ENCODE measurements at regions not wholly inside any gene's neighbourhood (a gene's known extent, or its start where the extent isn't known, plus 50 kb on each side); places are given as distances from the start of the nearest gene placed in this dataset.

GRCh38 chr4:11715753-11716521 lies 287.2 kb upstream of the HS3ST1 start:
- no peak for DNase-seq (ENCODE audit: low read depth in 2 of 2)
- no peak for TF ChIP-seq CTCF (IDR thresholded peaks at IDR 0.05; ENCODE audit: low read depth, low read length)

GRCh38 chr4:11710453-11711093 lies 281.9 kb upstream of the HS3ST1 start:
- no peak overlapping the region for H3K4me3 ChIP-seq (replicated peaks in 1 of 2; ENCODE audit: low read depth in 2 of 2, low read length in 2 of 2)
- no peak for DNase-seq (ENCODE audit: low read depth in 2 of 2)
- TF ChIP-seq CTCF (IDR thresholded peaks at IDR 0.05; ENCODE audit: low read depth, low read length), result no peak

More at GRCh38 chr4:11715753-11716521, 287.2 kb upstream of the HS3ST1 start:
- no peak overlapping the region for H3K4me3 ChIP-seq (replicated peaks in 1 of 2; ENCODE audit: low read depth in 2 of 2, low read length in 2 of 2)

GRCh38 chr4:11704186-11704830 lies 275.6 kb upstream of the HS3ST1 start:
- H3K4me3 ChIP-seq (replicated peaks in 1 of 2; ENCODE audit: low read depth in 2 of 2, low read length in 2 of 2), result no peak overlapping the region
- no peak for DNase-seq (ENCODE audit: low read depth in 2 of 2)
- TF ChIP-seq CTCF (IDR thresholded peaks at IDR 0.05; ENCODE audit: low read depth, low read length), result no peak

- no peak overlapping the region for H3K4me3 ChIP-seq (replicated peaks in 1 of 2; ENCODE audit: low read depth in 2 of 2, low read length in 2 of 2)
- no peak for DNase-seq (ENCODE audit: low read depth in 2 of 2)
- TF ChIP-seq CTCF (IDR thresholded peaks at IDR 0.05; ENCODE audit: low read depth, low read length), result no peak
Observed at GRCh38 chr4:11702886-11703557, 274.3 kb upstream of the HS3ST1 start.

GRCh38 chr4:11701966-11702725 lies 273.5 kb upstream of the HS3ST1 start:
- no peak overlapping the region for H3K4me3 ChIP-seq (replicated peaks in 1 of 2; ENCODE audit: low read depth in 2 of 2, low read length in 2 of 2)
- no peak for DNase-seq (ENCODE audit: low read depth in 2 of 2)
- TF ChIP-seq CTCF (IDR thresholded peaks at IDR 0.05; ENCODE audit: low read depth, low read length), result no peak

- peak in 1 of 2 donors; percentile 25 for DNase-seq (ENCODE audit: low read depth in 2 of 2)
Observed at GRCh38 chr4:11700751-11701226, 272.1 kb upstream of the HS3ST1 start.

More at GRCh38 chr4:11700751-11701226, 272.1 kb upstream of the HS3ST1 start:
- no peak overlapping the region for H3K4me3 ChIP-seq (replicated peaks in 1 of 2; ENCODE audit: low read depth in 2 of 2, low read length in 2 of 2)
- no peak for TF ChIP-seq CTCF (IDR thresholded peaks at IDR 0.05; ENCODE audit: low read depth, low read length)

All from cardiac fibroblast (primary cell).